ENCODE measurements at regions not wholly inside any gene's neighbourhood (a gene's known extent, or its start where the extent isn't known, plus 50 kb on each side); places are given as distances from the start of the nearest gene placed in this dataset.

DNA sequence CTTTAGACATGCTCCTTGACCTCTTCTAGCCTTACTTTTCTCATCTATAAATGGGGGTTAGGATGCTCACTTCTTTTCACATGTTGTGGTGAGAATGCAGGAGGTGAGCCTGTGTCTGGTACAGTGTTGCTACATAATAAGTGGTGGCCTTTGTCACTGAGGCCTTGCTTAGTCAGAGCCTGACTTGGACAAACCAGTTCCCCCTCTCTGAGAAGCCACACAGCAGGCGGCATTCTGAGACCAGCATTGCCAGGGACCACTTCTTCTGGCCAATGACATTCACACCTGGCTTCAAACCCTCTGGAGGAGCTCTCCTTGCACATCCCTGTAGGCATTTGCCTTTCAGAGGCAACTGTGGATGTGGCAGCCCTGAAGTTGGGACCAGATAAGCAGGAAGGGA lies 95.7 kb downstream of the MINAR1 start:
- TF ChIP-seq, protein P1, sequence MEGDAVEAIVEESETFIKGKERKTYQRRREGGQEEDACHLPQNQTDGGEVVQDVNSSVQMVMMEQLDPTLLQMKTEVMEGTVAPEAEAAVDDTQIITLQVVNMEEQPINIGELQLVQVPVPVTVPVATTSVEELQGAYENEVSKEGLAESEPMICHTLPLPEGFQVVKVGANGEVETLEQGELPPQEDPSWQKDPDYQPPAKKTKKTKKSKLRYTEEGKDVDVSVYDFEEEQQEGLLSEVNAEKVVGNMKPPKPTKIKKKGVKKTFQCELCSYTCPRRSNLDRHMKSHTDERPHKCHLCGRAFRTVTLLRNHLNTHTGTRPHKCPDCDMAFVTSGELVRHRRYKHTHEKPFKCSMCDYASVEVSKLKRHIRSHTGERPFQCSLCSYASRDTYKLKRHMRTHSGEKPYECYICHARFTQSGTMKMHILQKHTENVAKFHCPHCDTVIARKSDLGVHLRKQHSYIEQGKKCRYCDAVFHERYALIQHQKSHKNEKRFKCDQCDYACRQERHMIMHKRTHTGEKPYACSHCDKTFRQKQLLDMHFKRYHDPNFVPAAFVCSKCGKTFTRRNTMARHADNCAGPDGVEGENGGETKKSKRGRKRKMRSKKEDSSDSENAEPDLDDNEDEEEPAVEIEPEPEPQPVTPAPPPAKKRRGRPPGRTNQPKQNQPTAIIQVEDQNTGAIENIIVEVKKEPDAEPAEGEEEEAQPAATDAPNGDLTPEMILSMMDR (conservative IDR thresholded peaks at IDR 0.05 in 1 of 2, IDR thresholded peaks at IDR 0.05 in 1 of 2; ENCODE audit: low read depth in 1 of 2, low read length in 2 of 2) = no peak
- no peak for TF ChIP-seq EZH2 (IDR thresholded peaks at IDR 0.05; ENCODE audit: low read length, missing control alignments)
